D721Med (cell line): ENCODE measurements at regions not wholly inside any gene's neighbourhood (a gene's known extent, or its start where the extent isn't known, plus 50 kb on each side); places are given as distances from the start of the nearest gene placed in this dataset.

Source experiments
- DNase-seq: peaks from one replicate; pipeline ENCODE4 v3.0.0; 2011; ENCODE audit warnings: low spot score; ENCODE audit not compliant: insufficient read length
- FAIRE-seq: peaks from 2 replicates; lab custom pipeline; 2011; peaks lifted over from hg19 to GRCh38; lab: Jason Lieb, UNC
- TF ChIP-seq, protein P1 (sequence below): IDR thresholded peaks from 2 replicates; pipeline ENCODE4 v1.5.1; 2012; ENCODE audit warnings: mild to moderate bottlenecking, control low read depth; ENCODE audit not compliant: insufficient read depth; ENCODE audit errors: missing control alignments

DNA sequence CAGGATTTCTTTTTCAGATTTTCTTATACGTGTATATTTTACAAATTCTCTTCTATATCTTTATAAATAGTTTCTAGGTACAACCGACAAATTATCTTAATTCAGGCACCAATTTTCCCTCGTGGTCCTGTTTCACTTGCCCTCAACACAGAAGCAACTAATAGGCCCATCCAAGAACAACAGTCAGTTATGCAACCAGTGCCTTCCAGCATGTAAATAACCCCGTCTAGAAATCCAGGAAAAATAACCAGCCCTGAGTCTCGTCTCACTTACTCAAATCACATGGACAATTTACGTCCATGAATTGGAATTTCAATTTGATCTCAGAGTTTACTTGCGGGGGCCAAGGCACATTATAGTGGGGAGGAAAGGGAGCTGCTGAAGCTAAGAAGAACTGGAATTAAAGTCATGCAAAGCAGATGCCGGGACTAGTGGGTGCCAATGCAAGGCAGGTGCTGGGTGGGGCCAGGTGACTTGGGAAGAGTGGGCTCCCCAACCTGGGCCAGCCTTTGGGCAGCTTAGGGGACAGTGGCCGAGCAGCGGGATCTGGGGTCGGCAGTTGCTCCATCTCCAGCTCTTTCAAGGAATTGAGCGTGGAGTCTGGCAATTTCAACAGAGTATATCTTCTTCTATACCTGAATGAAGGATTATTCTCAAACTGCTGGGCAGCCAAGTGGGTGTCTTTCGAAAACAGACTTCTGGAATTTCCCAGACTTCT lies 121.7 kb downstream of the EDN3 start:
- DNase-seq: no peak
- TF ChIP-seq, protein P1, sequence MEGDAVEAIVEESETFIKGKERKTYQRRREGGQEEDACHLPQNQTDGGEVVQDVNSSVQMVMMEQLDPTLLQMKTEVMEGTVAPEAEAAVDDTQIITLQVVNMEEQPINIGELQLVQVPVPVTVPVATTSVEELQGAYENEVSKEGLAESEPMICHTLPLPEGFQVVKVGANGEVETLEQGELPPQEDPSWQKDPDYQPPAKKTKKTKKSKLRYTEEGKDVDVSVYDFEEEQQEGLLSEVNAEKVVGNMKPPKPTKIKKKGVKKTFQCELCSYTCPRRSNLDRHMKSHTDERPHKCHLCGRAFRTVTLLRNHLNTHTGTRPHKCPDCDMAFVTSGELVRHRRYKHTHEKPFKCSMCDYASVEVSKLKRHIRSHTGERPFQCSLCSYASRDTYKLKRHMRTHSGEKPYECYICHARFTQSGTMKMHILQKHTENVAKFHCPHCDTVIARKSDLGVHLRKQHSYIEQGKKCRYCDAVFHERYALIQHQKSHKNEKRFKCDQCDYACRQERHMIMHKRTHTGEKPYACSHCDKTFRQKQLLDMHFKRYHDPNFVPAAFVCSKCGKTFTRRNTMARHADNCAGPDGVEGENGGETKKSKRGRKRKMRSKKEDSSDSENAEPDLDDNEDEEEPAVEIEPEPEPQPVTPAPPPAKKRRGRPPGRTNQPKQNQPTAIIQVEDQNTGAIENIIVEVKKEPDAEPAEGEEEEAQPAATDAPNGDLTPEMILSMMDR: no peak
- FAIRE-seq: no peak

DNA sequence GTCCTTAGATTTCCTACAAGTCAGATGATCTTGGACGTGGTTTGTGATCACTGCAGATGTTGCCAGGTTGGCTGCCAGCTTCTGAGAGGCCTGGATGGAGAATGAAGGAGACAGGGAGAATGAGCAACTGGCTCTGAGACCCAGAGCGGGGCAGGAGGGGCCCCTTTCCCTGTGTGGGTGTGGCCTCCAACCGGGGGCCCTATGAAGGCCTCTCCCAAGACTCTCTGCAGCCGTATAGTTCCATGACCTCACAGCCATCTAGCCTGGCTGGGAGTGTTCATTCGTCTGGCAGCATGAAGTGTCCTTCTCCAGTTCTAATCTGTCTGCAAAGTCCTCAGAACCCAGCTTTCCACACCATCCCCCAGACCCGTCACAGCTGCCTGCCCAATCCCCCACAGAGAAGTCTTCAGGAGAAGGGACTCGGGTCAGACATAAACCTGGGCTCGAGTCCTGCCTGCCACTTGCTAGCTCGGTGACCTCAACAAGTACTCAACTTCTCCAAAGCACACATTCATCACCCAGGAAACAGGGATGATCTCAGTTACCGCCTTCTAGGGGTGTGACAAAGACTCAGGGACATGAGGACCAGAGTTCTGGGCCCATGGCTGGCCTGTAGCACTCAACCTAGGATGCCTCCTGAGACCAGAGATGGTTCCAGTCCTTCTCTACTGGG lies 122.6 kb downstream of the EDN3 start:
- TF ChIP-seq, protein P1: no peak
- no peak for FAIRE-seq
- DNase-seq: no peak

DNA sequence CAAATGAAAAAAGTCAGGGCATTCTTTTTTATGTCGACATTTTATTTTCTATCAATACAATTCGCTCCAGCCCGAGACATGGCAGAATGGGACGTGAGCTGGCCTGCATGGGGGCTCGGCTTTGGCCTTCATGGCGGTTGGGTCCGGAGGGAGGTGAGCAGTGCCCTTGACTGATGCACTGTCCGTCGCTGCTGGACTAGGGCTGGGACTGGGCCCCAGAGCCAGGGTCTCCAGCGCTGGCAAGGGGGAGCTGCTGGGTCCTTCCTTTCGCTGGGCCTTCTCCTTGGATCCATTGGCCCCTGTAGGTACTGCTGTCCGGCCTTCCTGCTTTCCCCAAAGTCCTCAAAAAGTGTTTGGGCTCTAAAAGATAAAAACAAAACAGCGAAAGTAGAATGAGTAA lies 124.6 kb downstream of the EDN3 start:
- no peak for FAIRE-seq
- TF ChIP-seq, protein P1: no peak
- no peak for DNase-seq

DNA sequence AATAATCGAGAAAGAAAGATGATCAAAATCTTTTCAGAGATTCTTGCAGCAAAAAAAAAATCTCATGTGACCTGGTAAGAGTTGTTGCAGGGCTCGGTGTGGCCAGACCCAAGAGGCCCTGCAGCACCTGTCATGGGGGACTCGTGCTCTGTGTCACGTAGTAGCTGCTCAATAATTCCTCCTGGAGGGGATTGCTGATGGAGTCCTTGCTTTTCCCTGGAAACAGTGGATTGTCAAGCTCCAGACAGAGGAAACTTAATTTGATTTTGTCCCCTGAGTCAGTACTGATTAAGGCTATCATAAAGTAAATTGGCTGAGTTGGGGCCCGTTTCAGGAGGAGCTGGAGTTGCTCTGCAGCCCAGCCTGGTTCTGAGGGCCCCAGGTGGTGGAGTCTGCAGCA lies 125.2 kb downstream of the EDN3 start:
- DNase-seq: no peak
- FAIRE-seq: no peak
- TF ChIP-seq, protein P1: no peak

DNA sequence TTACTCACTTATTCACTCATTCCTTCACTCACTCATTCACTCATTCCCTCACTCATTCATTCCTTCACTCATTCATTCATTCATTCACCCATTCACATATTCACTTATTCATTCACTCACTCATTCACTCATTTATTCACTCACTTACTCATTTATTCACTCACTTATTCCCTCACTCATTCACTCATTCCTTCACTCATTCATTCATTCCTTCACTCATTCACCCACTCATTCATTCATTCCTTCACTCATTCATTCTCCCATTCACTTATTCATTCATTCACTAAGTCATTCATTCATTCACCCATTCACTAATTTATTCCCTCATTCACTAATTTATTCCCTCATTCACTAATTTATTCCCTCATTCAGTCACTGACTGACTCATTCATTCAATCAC lies 127.6 kb downstream of the EDN3 start:
- TF ChIP-seq, protein P1: no peak
- no peak for FAIRE-seq
- DNase-seq: no peak

DNA sequence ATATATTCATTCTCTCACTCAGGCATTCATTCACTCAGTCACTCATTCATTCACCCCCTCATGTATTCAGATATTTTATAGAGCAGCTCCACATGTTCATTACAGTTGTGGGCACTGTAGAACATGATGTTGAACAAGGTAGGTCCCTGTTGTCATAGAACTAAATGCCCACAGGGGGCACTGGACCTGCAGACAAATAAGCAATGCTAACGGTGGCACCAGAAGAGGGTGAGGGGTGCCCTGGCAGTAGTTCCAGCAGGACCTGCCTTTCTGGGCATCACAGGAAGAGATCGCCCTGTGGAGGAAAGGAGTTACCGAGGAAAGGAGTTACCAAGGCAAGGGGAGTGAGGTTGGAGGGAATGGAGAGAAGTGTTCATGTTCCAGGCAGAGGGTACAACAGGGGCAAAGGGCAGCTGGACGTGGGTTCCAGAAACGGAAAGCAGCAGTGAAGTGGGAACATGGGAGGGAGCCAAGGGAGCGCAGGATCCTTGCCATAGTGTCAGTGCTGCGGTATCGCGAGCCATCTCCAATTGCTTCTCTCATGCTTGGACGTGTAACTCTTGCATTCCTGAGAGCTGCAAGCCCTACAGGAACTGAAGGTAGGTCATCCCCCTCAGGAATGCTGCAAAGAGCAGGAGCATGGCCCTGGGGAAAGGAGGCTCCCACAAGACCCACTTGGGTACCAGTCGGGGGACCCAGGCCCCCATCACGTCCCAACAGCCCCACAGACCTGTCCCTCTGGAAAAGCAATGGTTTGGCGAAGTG lies 128.2 kb downstream of the EDN3 start:
- FAIRE-seq (no peak), DNase-seq (no peak)
- TF ChIP-seq, protein P1: no peak
